IMR-90 (cell line): ENCODE measurements at regions not wholly inside any gene's neighbourhood (a gene's known extent, or its start where the extent isn't known, plus 50 kb on each side); places are given as distances from the start of the nearest gene placed in this dataset.

ENCODE experiments used
- ATAC-seq: fragments of 200-7000 bp; cut with Tn5 transposase; 2 replicates; pipeline ENCODE4 v1.9.1; 2020; ENCODE audit warnings: low read depth, mild to moderate bottlenecking, moderate library complexity
- BruUV-seq: library from RNA; stranded (reverse); fragments of 400-500 nt; replicated peaks from 2 replicates; lab custom pipeline; 2021; lab: Mats Ljungman, UMichigan
- CTCF ChIA-PET: fragments of 300-600 bp; formaldehyde crosslinking; extraction: SDS; loops from one replicate; lab custom pipeline; 2021; ENCODE audit warnings: antibody characterized with exemption; lab: Yijun Ruan, JAX
- POLR2A ChIA-PET: fragments of 300-600 bp; sonication (Branson Sonifier 250); formaldehyde crosslinking; loops from one replicate; lab custom pipeline; 2022; ENCODE audit warnings: antibody characterized with exemption; ENCODE audit not compliant: unreplicated experiment; lab: Charles Lee
- DNase-seq: peaks from one replicate; pipeline ENCODE4 v3.0.0; 2013
- H2AFZ ChIP-seq: replicated peaks from 2 replicates; pipeline ENCODE3; 2013; ENCODE audit warnings: low read length, mild to moderate bottlenecking; ENCODE audit not compliant: poor library complexity
- H2AK5ac ChIP-seq: 2 replicates; pipeline ENCODE4 v1.6.1; 2013; ENCODE audit warnings: low read depth, low read length, inconsistent platforms
- H2AK9ac ChIP-seq: replicated peaks from 2 replicates; pipeline ENCODE3; 2013; ENCODE audit warnings: mild to moderate bottlenecking, low read depth, low read length, moderate library complexity; ENCODE audit not compliant: poor library complexity
- H2BK120ac ChIP-seq: 2 replicates; pipeline ENCODE4 v1.6.1; 2013; ENCODE audit warnings: low read depth, low read length, inconsistent platforms
- H2BK15ac ChIP-seq: 3 replicates; pipeline ENCODE4 v1.6.1; 2013; ENCODE audit warnings: low read depth, low read length, inconsistent platforms
- H2BK20ac ChIP-seq: 2 replicates; pipeline ENCODE4 v1.6.1; 2013; ENCODE audit warnings: low read depth, mild to moderate bottlenecking, inconsistent platforms, low read length, moderate library complexity
- H2BK5ac ChIP-seq: 2 replicates; pipeline ENCODE4 v1.6.1; 2013; ENCODE audit warnings: mild to moderate bottlenecking, low read depth, low read length, inconsistent platforms; ENCODE audit not compliant: poor library complexity, severe bottlenecking
- H3K14ac ChIP-seq: replicated peaks from 2 replicates; pipeline ENCODE4 v1.6.1; 2013; ENCODE audit warnings: low read depth, low read length, inconsistent platforms
- H3K18ac ChIP-seq: 2 replicates; pipeline ENCODE4 v1.6.1; 2013; ENCODE audit warnings: low read depth, low read length, control low read depth
- H3K23ac ChIP-seq: 2 replicates; pipeline ENCODE4 v1.6.1; 2013; ENCODE audit warnings: low read depth, low read length, inconsistent platforms
- H3K27ac ChIP-seq: 2 replicates; pipeline ENCODE4 v1.5.1; 2013; ENCODE audit warnings: mild to moderate bottlenecking, control low read depth, low read length; ENCODE audit not compliant: insufficient read depth
- H3K27me3 ChIP-seq: 2 replicates; pipeline ENCODE4 v1.6.1; 2013; ENCODE audit warnings: low read length; ENCODE audit not compliant: control insufficient read depth, insufficient read depth
- H3K36me3 ChIP-seq: 2 replicates; pipeline ENCODE4 v1.6.1; 2013; ENCODE audit warnings: low read length, mixed read lengths; ENCODE audit not compliant: control insufficient read depth, insufficient read depth
- H3K4ac ChIP-seq: 2 replicates; pipeline ENCODE4 v1.6.1; 2013; ENCODE audit warnings: low read depth, low read length, inconsistent platforms
- H3K4me1 ChIP-seq: 2 replicates; pipeline ENCODE4 v1.6.1; 2013; ENCODE audit warnings: low read length, mixed read lengths; ENCODE audit not compliant: control insufficient read depth, insufficient read depth
- H3K4me2 ChIP-seq: 2 replicates; pipeline ENCODE4 v1.6.1; 2013; ENCODE audit warnings: low read depth, mild to moderate bottlenecking, control low read depth, low read length, moderate library complexity
- H3K4me3 ChIP-seq: 2 replicates; pipeline ENCODE4 v1.5.1; 2013; ENCODE audit warnings: low read depth, mild to moderate bottlenecking, control low read depth, low read length, moderate library complexity; ENCODE audit not compliant: insufficient read depth
- H3K56ac ChIP-seq: 2 replicates; pipeline ENCODE4 v1.6.1; 2013; ENCODE audit warnings: low read length, inconsistent platforms; ENCODE audit not compliant: insufficient read depth; ENCODE audit errors: extremely low read depth
- H3K79me1 ChIP-seq, 2 experiments: 2 replicates each; pipeline ENCODE4 v1.6.1; 2013; ENCODE audit warnings: low read length in 2 of 2, inconsistent platforms in 1 of 2, low read depth in 1 of 2
- H3K9ac ChIP-seq: 2 replicates; pipeline ENCODE4 v1.6.1; 2013; ENCODE audit warnings: low read depth, low read length, control low read depth
- H3K9me1 ChIP-seq: 2 replicates; pipeline ENCODE4 v1.6.1; 2013; ENCODE audit warnings: low read length, inconsistent platforms; ENCODE audit not compliant: insufficient read depth
- H3K9me3 ChIP-seq: 2 replicates; pipeline ENCODE4 v1.6.1; 2013; ENCODE audit warnings: low read length; ENCODE audit not compliant: control insufficient read depth, insufficient read depth
- H4K20me1 ChIP-seq: 2 replicates; pipeline ENCODE4 v1.6.1; 2013; ENCODE audit warnings: low read length, inconsistent platforms; ENCODE audit not compliant: insufficient read depth
- H4K5ac ChIP-seq: 2 replicates; pipeline ENCODE4 v1.6.1; 2013; ENCODE audit warnings: mild to moderate bottlenecking, low read depth, low read length, control low read depth
- H4K8ac ChIP-seq, 2 experiments: 2 replicates each; pipeline ENCODE4 v1.6.1; 2013; ENCODE audit warnings: low read depth in 2 of 2, low read length in 2 of 2, control low read depth in 1 of 2, inconsistent platforms in 1 of 2
- H4K91ac ChIP-seq: 2 replicates; pipeline ENCODE4 v1.6.1; 2013; ENCODE audit warnings: low read depth, low read length, inconsistent platforms; ENCODE audit not compliant: insufficient read depth
- BHLHE40 ChIP-seq: fragments of 150-350 bp; IDR thresholded peaks from 2 replicates; pipeline ENCODE4 v1.6.1; 2016; ENCODE audit warnings: mild to moderate bottlenecking, low read depth, low read length
- CEBPB ChIP-seq: IDR thresholded peaks from 2 replicates; pipeline ENCODE4 v1.6.1; 2012; ENCODE audit warnings: low read depth, low read length, improper control_type of control experiment
- CHD1 ChIP-seq: IDR thresholded peaks from 2 replicates; pipeline ENCODE4 v1.6.1; 2012; ENCODE audit warnings: low read depth, low read length, improper control_type of control experiment
- FOS ChIP-seq: fragments of 150-350 bp; IDR thresholded peaks from 2 replicates; pipeline ENCODE4 v1.6.1; 2016; ENCODE audit warnings: low read depth, low read length
- MAFK ChIP-seq: IDR thresholded peaks from 2 replicates; pipeline ENCODE4 v1.6.1; 2012; ENCODE audit warnings: low read depth, low read length, improper control_type of control experiment
- MAZ ChIP-seq: IDR thresholded peaks from 2 replicates; pipeline ENCODE4 v1.6.1; 2012; ENCODE audit warnings: low read depth, mild to moderate bottlenecking, low read length, improper control_type of control experiment, moderate library complexity, borderline replicate concordance
- MXI1 ChIP-seq: IDR thresholded peaks from 2 replicates; pipeline ENCODE4 v1.6.1; 2012; ENCODE audit warnings: low read depth, mild to moderate bottlenecking, low read length, moderate library complexity, borderline replicate concordance
- NFE2L2 ChIP-seq: fragments of 150-350 bp; IDR thresholded peaks from 2 replicates; pipeline ENCODE4 v1.6.1; 2016; ENCODE audit warnings: low read depth, mild to moderate bottlenecking, low read length
- POLR2A ChIP-seq: IDR thresholded peaks from 2 replicates; pipeline ENCODE4 v1.6.1; 2012; ENCODE audit warnings: mild to moderate bottlenecking, low read depth, low read length
- RAD21 ChIP-seq: IDR thresholded peaks from 2 replicates; pipeline ENCODE4 v1.6.1; 2012; ENCODE audit warnings: low read length, improper control_type of control experiment
- RCOR1 ChIP-seq: IDR thresholded peaks from 2 replicates; pipeline ENCODE4 v1.6.1; 2012; ENCODE audit warnings: mild to moderate bottlenecking, low read length, improper control_type of control experiment; ENCODE audit not compliant: insufficient replicate concordance
- RFX5 ChIP-seq: IDR thresholded peaks from 2 replicates; pipeline ENCODE4 v1.8.0; 2012; ENCODE audit warnings: low read depth, mild to moderate bottlenecking, low read length, moderate library complexity
- SMC3 ChIP-seq: fragments of 150-350 bp; IDR thresholded peaks from 2 replicates; pipeline ENCODE4 v1.6.1; 2016; ENCODE audit warnings: low read depth, mild to moderate bottlenecking, antibody characterized with exemption, low read length, moderate library complexity
- WGBS, 2 experiments: methylation state at CpG; one replicate each; pipeline versions ENCODE4 v1.1.5 to v1.1.7; 2013; ENCODE audit warnings: missing lambda C conversion rate in 2 of 2; ENCODE audit not compliant: insufficient read length in 1 of 2; ENCODE audit errors: extremely low coverage in 2 of 2; 5-methylcytosine and 5-hydroxymethylcytosine counted together
- dilution Hi-C: fragments of 300-500 bp; cut with HindIII; formaldehyde crosslinking; loops from one replicate; pipeline ENCODE4 v1.14.3; 2018; ENCODE audit warnings: low sequenced_read_pairs; ENCODE audit not compliant: unreplicated experiment
- in situ Hi-C: fragments of 300-500 bp; cut with MboI; formaldehyde crosslinking; loops from 3 replicates; pipeline ENCODE4 v1.14.3; 2019; ENCODE audit warnings: low sequenced_read_pairs, inconsistent platforms, mixed read lengths
- intact Hi-C: fragments of 100-400 bp; cut with micrococcal nuclease; formaldehyde crosslinking; loops from 2 replicates; pipeline ENCODE4 v1.10.0; 2022
- TF ChIP-seq, protein P1 (sequence below): fragments of 150-350 bp; IDR thresholded peaks from 2 replicates; pipeline ENCODE4 v1.6.1; 2016; ENCODE audit warnings: low read depth, mild to moderate bottlenecking, low read length, moderate library complexity, borderline replicate concordance
- TF ChIP-seq, protein P2 (sequence below): conservative IDR thresholded peaks from 2 replicates; pipeline ENCODE4 v1.5.1; 2012; ENCODE audit warnings: mild to moderate bottlenecking, low read depth, low read length, improper control_type of control experiment
- TF ChIP-seq, protein P3 (sequence below): fragments of 150-350 bp; IDR thresholded peaks from 2 replicates; pipeline ENCODE4 v1.6.1; 2017; ENCODE audit warnings: mild to moderate bottlenecking, antibody characterized with exemption, low read length, low read depth

DNA sequence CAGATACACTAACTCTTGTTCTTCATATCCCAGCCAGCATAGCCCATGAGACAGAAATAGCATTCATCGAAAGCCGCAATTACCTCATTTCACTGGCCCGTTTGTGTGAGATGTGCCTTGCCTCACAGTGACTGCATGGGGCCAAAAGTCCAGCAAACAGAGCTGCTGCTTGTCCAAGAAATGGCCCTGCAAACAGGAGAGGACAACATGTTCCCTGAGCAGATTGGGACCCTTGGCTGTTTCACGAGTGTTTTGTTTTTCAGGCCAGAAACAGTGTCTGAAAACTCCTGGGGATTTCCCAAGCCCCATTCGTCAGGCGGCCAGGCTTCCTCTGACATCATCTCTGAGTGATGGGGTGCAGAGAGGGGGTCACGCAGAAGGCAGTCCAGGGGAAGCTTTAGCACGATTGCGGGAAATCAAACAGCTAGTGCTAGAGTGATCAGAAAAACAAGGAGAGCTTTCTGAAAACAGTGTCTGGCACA, 503.6 kb upstream of the PAPPA start:
- Histone ChIP-seq H4K5ac (peak overlapping the region; percentile 47), H4K8ac (peak overlapping the region; percentile 55 to 59), H3K36me3 (no peaks in the 10 kb centered on the region), H2BK120ac (peak overlapping the region; percentile 98), H3K79me1 (no peaks in the 10 kb centered on the region; a peak in 2 of 4 replicates), H3K27ac (peak overlapping the region; percentile 86), H3K9me1 (peaks cover 3% of the 10 kb centered on the region), H3K4ac (peak overlapping the region; percentile 94), H3K9me3 (no peaks in the 10 kb centered on the region), H4K91ac (peak overlapping the region; percentile 92), H3K4me1 (peaks cover 12% of the 10 kb centered on the region), H3K4me3 (no peak overlapping the region), H3K27me3 (no peaks in the 10 kb centered on the region), H3K4me2 (peak overlapping the region; percentile 38), H2AK5ac (peak overlapping the region; percentile 72), H2BK20ac (peak overlapping the region; percentile 93), H3K23ac (peak overlapping the region; percentile 85), H4K20me1 (no peaks in the 10 kb centered on the region), H2BK5ac (peak overlapping the region; percentile 78), H2AFZ (peak overlapping the region; percentile 79), H2BK15ac (peak overlapping the region; percentile 69; the same call in 2 of the 3 replicates), H2AK9ac (no peak overlapping the region), H3K14ac (peak overlapping the region; percentile 86), H3K9ac (peak overlapping the region; percentile 26; the same call in 1 of the 2 replicates), H3K18ac (peak overlapping the region; percentile 50), H3K56ac (peak overlapping the region; percentile 76)
- ChIA-PET CTCF (no interaction called here), POLR2A (no interaction called here)
- dilution Hi-C loops (no loop called here), intact Hi-C loops (loop anchor here (1.0 to 5.0 kb wide), 4 partner anchors 23 to 53 kb away; no protein-coding TSS in a partner anchor), in situ Hi-C loops (no loop called here)
- 19% methylated on average over 4 of the region's 9 CpGs; no CpG with 5 or more reads in 1 of the 2 experiments for WGBS, 2 experiments
- peak; percentile 99 for DNase-seq
- peak; percentile 75 for ATAC-seq
- BruUV-seq: no TSS peak
- TF ChIP-seq RFX5 (no peak), MAFK (no peak), FOS (peak; percentile 59), CHD1 (peak; percentile 67; the same call in 1 of the 2 replicates), MXI1 (no peak), POLR2A (peak; percentile 44), RCOR1 (no peak), CEBPB (peak; percentile 71), MAZ (peak; percentile 66), BHLHE40 (peak; percentile 60; the same call in 1 of the 2 replicates), NFE2L2 (peak; percentile 55; the same call in 1 of the 2 replicates), RAD21 (peak; percentile 35; the same call in 1 of the 2 replicates), SMC3 (peak; percentile 24; the same call in 1 of the 2 replicates)
- TF ChIP-seq, protein P1, sequence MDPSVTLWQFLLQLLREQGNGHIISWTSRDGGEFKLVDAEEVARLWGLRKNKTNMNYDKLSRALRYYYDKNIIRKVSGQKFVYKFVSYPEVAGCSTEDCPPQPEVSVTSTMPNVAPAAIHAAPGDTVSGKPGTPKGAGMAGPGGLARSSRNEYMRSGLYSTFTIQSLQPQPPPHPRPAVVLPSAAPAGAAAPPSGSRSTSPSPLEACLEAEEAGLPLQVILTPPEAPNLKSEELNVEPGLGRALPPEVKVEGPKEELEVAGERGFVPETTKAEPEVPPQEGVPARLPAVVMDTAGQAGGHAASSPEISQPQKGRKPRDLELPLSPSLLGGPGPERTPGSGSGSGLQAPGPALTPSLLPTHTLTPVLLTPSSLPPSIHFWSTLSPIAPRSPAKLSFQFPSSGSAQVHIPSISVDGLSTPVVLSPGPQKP: no peak
- TF ChIP-seq, protein P2, sequence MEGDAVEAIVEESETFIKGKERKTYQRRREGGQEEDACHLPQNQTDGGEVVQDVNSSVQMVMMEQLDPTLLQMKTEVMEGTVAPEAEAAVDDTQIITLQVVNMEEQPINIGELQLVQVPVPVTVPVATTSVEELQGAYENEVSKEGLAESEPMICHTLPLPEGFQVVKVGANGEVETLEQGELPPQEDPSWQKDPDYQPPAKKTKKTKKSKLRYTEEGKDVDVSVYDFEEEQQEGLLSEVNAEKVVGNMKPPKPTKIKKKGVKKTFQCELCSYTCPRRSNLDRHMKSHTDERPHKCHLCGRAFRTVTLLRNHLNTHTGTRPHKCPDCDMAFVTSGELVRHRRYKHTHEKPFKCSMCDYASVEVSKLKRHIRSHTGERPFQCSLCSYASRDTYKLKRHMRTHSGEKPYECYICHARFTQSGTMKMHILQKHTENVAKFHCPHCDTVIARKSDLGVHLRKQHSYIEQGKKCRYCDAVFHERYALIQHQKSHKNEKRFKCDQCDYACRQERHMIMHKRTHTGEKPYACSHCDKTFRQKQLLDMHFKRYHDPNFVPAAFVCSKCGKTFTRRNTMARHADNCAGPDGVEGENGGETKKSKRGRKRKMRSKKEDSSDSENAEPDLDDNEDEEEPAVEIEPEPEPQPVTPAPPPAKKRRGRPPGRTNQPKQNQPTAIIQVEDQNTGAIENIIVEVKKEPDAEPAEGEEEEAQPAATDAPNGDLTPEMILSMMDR: no peak
- TF ChIP-seq, protein P3, sequence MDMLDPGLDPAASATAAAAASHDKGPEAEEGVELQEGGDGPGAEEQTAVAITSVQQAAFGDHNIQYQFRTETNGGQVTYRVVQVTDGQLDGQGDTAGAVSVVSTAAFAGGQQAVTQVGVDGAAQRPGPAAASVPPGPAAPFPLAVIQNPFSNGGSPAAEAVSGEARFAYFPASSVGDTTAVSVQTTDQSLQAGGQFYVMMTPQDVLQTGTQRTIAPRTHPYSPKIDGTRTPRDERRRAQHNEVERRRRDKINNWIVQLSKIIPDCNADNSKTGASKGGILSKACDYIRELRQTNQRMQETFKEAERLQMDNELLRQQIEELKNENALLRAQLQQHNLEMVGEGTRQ: no peak
